GM19324 (cell line): ENCODE measurements at regions not wholly inside any gene's neighbourhood (a gene's known extent, or its start where the extent isn't known, plus 50 kb on each side); places are given as distances from the start of the nearest gene placed in this dataset.

ENCODE experiments used
- ATAC-seq: cut with Tn5 transposase; IDR thresholded peaks from one replicate; pipeline ENCODE4 v1.9.1; 2021; ENCODE audit warnings: mild to moderate bottlenecking, moderate library complexity; ENCODE audit not compliant: unreplicated experiment, low FRiP score

DNA sequence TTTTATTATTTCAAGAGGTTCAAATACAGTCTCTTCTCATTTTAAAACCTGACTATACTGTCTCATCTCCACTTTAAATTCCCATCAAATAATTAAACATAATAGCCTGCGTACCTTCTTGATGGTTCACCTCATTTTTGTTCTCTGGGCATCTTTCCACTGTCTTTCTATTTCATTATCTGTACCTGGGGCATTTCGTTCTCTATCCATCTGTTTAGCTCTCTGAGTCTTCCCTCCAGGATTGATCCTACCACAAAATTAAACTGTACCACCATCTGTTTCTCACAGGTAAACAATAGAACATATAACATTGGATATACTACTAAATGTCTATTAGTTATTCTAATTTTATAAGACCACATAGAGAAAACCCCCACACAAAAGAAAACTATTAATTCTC is 1331.4 kb downstream of the NSUN3 start:
- ATAC-seq = no peak

DNA sequence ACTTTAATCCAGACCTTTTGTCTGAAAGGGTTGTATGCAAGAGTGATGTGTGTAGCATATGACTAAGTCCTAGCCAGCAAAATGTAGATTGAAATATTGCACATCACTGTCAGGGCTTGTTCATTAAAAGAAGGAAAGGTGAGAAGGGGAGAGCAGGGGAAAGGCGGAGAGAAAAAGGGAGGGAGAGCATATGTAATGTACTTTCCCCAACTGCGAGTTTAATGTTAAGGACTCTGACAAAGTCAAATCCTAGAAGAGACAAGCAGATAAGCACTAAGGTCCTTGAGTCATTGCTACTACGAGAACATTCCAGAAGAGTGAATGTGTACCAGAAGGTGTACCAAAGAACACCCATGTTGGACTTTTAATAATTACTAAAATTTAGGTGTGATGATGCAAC is 1336.7 kb downstream of the NSUN3 start:
- ATAC-seq = no peak

DNA sequence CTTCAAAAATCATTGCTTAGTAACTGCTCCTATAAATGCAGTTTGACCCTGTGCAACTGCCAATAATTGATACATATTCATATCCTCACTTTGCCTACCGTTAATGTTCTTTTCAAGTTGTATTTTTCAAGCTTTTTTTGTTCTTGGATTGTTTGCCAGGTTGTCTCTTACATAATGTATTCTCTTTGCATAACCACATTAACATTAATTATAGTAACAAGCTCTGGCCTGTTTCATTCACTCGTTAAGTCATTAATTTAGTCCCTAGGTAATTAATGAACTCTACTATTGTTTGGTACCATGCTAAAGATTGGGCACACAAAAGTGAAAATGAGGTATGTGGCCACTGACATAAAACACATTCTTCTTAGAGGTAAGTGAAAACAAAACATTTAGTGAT is 1338.8 kb downstream of the NSUN3 start:
- no peak for ATAC-seq

DNA sequence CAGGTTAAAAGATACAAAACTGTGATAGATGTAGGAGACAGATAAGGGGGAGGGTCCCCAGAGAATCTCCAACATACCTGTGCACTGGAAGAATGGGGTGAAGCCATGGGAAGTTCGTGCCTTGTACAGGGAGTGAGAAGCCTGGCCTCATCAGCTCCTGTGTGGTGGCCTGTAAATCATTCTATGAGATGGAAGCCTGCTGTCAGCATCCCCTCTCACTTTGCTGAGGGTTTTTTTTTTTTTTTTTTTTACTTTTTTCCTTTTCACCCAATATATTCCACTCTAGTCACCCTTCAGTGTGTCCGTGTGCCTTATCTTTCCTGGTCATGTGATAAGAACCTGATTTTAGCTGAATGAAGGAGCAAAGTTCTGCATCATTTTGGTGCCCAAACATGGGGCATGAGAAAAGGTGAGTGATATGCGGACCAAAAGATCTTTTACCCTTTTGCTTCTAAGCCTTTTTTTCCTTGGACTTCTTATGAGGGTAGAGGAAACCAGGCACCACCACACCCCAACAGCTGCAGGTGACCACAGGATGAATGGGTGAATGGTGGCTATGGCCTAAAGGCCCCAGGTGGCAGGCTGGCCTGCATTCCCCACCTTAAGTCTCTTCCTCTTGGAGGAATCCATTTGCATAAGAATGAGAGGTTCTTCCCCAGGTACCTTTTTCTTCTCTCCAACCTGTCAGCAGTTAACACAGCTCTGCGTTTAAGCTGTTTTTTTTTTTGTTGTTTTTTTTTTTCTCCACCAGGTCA is 1345.0 kb downstream of the NSUN3 start:
- ATAC-seq = no peak

DNA sequence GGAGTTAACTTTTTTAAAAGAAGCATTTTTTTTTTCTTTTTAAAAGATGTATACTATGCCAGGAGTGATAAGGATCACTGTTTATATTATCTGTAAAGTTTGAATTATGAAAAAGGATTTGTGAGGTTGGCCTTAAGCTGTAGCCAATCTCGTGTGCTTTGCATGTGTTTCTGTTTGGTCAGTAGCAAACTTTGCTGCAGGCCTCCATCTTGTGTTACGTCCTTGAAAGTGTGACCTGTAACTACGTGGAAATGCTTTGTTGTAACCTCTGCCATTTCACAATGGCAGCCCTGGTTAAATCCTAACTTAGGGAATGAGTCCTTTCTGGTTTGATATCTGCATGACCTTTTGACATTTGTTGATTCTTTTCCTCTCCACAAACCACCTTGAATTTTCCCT is 1345.6 kb downstream of the NSUN3 start:
- no peak for ATAC-seq

DNA sequence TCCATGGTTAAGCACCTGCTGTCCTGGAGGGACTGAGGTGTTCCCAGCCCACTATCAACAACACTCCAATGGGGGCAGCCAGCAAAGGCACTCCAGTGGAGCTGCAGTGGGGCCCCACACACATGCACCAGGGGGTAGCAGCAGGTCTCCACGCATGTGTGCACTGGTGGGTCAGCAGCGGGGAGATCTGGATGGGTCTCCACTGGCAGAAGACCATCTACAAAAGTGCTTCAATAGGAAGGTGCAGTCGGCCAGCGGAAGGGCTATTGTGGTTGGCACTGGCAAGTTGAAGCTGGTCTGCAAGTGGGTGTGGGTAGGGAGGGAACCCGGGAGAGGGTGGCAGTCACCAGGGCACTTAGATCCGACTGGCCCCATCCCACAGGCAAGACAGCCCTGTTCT is 1355.4 kb downstream of the NSUN3 start:
- ATAC-seq = no peak

DNA sequence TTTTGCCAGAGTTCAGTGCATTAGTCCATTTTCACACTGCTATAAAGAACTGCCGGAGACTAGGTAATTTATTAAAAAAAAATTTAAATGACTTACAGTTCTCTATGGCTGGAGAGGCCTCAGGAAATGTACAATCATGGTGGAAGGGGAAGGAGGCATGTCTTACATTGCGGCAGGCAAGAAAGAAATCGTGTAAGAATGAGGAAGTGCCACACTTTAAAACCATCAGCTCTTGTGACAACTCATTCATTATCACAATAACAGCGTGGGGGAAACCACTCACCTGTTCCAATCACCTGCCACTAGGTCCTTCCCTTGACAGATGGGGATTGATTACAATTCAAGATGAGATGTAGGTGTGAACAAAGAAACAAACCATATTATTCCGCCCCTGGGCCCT is 1361.4 kb downstream of the NSUN3 start:
- no peak for ATAC-seq

DNA sequence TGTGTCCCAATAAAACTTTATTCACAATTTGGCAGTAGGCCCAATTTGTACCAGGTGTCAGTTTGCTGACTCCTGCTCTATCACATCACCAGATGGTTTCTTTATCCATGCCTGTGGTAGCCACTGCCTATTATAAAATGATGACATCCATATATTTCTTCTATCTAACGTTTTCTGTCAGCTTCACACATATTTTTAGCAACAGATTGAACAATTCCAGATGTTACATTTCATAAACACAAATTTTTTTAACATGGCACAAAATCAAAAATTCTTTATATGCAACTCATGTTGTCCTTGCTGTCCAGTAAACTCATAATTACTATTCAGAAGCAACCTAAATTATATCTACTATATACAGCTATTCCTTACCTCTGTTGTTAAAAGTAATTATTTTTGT is 1371.6 kb downstream of the NSUN3 start:
- no peak for ATAC-seq

DNA sequence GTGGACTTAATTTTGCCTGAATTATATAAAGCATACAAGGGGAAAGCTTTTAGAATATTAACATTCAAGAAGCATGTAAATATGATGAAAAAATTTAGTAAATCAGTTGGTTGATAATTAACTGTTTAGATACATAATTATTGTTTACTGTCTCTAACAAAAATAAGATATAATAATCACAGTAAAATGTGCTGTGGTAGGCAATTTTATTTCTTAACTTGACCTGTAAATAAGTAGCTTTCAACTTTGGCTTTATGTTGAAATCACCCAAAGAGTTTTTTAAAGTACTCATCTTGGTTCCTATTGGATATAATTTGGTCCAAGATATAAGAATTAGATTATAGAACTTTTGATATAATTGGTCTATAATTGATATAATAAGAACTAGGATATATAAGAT is 1374.5 kb downstream of the NSUN3 start:
- no peak for ATAC-seq

DNA sequence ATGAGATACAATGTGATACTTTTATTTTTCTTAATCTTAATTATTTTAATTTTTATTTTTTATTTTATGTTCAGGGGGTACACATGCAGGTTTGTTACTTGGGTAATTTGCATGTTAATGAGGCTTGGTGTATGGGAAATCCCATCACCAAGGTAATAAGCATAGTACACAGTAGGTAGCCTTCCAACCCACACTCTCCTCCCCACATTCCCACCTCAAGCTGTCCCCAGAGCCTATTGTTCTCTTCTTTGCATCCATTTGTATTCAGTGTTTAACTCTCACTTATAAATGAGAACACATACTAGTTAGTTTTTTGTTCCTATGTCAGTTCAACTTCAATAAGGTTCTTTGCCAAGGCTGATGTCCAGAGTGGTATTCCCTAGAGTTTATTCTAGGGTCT is 1375.4 kb downstream of the NSUN3 start:
- no peak for ATAC-seq

DNA sequence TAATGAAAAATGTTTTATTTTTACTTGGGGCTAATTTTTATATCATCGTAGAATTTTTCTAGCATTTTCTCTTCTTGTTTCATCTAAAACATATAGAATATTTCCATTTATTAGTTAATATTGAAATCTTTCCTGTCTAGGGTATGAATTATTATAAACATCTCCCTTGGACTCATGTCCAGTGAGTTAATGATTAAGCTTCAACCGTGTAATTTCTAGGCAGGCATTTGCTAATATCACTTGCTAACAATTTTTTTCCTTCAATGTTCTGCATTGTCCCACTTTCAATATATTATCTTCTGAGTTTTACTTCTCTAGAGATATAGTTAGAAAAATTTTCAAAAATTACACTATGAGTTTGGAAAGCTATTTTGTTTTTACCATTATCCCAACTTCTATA is 1371.6 kb upstream of the EPHA6 start:
- ATAC-seq = no peak

DNA sequence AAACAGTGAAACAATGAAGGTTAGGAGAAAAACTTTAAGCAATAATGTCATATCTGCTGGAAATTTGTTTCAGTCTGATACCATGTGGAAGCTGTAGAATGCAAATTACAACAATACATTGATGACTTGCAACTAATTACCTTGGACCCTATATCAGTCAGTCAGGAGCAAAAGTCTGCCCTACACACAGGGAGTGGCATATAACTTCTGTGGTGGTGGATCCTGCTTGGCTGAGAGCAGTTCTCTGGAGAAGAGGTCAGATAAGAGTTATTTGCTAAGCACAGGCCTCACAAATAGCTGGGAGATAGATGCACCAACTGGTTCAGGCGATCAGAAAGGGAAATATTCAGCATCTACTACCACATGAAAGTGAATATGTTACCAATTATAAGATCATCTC is 1364.6 kb upstream of the EPHA6 start:
- ATAC-seq = no peak

DNA sequence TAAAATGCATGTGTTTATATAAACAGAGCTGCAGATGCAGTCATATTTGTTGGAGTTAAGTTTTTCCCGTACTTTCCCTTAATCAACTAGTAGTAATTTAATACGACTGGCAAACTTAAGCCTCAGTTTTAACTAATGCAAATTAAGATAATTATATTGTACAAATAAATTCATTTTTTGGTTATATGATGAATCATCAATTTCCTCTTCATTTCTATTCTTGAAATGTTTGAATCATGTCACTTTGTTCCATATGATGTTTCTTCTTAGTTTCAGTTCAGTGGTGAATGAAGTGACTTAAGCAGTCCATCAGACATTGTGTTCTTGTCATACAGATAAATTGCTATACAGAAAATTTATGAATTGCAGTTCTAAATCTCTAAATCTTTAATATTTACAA is 1361.2 kb upstream of the EPHA6 start:
- no peak for ATAC-seq

DNA sequence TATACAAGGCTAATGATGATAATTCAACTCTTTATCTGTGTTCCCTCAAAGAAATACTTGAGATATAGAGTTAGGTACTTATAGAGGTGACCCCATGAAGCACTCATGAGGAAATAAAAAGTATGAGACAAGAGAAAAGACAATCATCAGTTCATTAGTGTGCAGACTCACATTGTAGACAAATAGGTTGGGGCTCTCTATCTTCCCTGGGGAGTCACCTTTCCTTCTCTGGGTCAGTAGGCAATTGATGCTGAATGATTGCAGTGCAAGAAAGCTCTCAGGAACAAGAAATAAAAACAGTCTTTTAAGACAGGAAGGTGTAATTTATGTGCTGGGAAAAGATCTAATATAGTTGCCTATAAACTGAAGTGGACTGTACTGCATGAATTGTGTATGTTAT is 1357.6 kb upstream of the EPHA6 start:
- no peak for ATAC-seq

DNA sequence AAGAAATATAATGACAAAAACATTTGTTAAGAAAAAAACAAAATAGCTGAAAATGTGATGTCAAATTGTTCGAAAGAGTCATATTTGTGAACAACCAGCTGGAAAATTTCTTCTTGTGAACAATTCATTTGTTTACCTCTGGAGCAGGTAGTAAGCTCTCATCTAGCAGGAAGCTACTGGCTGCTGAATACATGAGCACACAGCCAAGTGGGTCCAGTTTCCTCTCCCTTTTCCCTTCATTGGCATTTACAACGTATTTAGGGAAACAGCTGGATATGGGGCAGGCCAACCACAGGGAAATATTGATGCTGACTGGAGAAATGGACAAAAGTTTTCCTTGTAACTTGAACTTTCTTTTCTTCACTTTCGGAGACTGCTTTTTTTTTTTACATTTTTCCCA is 1354.7 kb upstream of the EPHA6 start:
- no peak for ATAC-seq

DNA sequence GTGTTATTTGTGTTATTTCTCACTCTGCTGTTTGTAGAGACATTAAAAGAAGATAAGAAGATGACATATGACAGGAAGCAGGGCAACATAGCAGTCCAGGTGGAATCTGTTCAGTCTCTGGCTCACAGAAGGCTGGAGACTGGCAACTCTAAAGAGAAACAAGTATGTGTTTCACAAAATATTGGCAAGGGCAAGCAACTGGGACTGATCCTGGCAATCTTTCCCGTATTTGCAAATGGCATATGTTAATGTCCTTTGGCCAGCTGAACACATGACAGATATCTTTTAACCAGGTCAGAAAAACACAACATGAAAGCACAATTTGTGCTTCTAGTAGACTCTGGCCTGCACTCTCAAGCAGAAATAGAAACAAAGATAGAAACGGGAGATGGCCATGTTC is 1354.1 kb upstream of the EPHA6 start:
- no peak for ATAC-seq

DNA sequence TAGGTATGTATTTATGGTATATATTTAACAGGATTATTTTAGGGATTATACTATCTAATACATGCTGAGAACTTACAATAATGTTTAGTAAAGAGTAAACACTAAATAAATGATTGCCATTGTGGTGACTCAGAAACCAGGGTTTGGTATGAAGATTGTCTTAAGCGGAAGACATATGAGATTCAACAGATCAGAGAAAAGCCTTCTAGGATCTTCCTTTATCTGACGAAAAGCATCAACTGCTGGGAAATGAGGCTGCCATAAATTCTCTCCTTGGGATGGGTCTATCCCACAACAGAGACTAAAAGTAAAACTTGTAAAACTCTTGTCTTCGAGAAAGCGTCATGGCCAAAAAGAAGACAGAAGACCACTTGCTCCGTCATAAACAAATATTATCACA is 1352.2 kb upstream of the EPHA6 start:
- no peak for ATAC-seq

DNA sequence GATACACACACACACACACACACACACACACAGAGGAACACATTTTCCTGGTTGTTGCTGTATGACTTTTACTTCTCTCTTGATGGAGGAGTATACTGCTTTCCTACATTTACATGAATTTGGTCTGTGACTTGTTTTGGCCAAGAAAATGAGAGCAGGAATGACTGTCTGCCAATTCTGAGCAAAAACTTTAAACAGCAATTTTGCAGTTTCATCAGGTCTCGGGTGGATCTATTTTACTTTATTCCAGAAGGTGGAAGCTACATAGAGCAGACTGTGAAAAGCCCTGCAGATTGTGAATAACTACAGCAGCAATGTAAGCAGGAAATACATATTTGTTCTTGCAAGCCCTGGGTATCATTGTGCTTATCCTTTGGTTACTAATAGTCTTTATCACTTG is 1350.0 kb upstream of the EPHA6 start:
- ATAC-seq = no peak

DNA sequence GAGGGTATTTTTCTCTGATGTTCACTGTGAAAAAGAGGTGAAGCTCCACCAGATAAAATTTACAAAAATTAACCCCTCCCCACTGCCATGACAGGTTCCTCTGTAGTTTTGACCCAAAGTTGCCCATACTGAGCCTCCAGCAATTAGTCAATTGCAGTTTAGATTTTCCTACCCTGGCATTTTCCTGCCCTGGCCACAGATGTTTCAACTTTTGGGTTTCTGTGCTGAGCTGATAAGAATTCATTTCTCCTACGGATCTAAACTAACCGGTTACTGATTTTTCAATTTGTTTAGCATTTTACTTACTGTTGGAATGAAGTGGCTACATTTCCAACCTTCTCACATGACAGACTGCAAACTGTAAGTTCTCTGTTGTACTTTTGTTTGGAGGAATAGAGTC is 1346.1 kb upstream of the EPHA6 start:
- ATAC-seq = no peak

DNA sequence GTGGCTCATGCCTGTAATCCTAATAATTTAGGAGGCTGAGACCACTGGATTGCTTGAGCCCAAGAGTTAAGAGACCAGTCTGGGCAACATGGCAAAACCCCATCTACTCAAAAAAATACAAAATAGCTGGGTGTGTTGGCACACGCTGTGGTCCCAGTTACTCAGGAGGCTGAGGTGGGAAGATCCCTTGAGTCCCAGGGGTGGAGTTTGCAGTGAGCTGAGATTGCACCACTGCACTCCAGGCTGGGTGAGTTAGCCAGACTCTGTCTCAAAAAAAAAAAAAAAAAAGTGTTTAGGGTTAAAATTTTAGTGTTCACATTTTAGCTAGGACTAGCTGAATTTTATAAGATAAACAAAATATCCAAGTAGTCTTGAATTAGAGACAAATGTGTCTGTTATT is 1340.1 kb upstream of the EPHA6 start:
- ATAC-seq = no peak

DNA sequence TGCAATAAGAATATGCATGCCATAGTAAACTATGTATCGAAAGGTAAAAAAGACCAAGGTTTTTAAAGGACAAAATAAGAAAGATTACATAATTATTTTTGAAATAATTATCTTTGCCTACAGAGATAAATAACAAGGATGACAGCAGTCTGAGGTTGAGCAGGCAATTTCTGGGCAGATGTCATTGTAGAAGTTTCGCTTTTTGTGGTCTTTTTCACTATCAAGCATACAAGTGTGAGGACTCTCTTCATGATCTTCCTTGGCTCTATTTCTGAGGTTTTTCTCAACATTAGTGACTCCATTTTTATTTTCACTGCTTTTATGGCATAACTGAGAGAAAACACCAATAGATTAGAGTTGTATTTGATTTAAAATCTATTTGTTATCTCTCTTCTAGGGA is 1337.9 kb upstream of the EPHA6 start:
- no peak for ATAC-seq

DNA sequence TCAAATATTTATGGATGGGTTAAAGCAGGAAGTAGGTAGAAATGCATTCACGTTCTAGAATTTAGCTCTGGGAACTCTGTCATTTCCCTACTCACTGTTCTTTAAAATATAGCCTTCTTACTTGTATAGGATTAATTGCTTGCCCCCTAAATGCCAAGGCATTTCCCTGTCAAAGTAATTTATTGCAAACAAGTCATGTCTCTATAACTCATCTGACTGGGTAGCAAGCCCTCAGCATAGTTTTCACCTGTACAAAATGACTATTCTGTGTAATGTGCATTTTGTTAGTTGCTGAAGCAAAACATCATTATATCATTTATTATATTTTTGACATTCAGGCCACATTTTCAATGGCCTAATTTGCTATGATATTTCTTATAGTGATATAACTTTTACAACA is 1308.2 kb upstream of the EPHA6 start:
- ATAC-seq = no peak

DNA sequence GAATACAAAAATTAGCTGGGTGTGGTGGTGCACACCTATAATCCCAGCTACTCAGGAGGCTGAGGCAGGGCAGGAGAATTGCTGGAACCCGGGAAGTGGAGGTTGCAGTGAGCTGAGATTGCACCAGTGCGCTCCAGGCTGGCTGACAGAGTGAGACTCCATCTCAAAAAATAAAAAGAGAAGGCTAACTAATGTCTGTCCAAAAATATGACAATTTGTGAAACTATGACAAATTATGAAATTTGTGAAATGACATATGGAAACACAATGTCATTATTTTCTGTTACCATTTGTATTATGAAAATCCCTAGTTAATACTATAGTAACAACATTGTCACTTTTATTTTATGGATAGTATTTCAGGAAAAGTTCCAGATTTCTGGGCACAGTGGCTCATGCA is 1306.3 kb upstream of the EPHA6 start:
- no peak for ATAC-seq
